Fibroblast of villous mesenchyme (primary cell): ENCODE measurements at regions not wholly inside any gene's neighbourhood (a gene's known extent, or its start where the extent isn't known, plus 50 kb on each side); places are given as distances from the start of the nearest gene placed in this dataset.

Experiments used
- DNase-seq: peaks from one replicate; pipeline ENCODE4 v3.0.0-alpha.2; 2010; ENCODE audit warnings: low read depth
- H3K4me3 ChIP-seq: 2 replicates; pipeline ENCODE4 v1.5.1; 2011; ENCODE audit warnings: low read depth, mild to moderate bottlenecking, low read length
- CTCF ChIP-seq: IDR thresholded peaks from 2 replicates; pipeline ENCODE4 v1.5.1; 2012; ENCODE audit warnings: low read depth, mild to moderate bottlenecking, low read length; ENCODE audit not compliant: insufficient read depth

- no peak for TF ChIP-seq CTCF
- no peak overlapping the region for H3K4me3 ChIP-seq
- peak; percentile 38 for DNase-seq
Measured at GRCh38 chr1:178645808-178646200, 79.2 kb upstream of the RALGPS2 start.

DNA sequence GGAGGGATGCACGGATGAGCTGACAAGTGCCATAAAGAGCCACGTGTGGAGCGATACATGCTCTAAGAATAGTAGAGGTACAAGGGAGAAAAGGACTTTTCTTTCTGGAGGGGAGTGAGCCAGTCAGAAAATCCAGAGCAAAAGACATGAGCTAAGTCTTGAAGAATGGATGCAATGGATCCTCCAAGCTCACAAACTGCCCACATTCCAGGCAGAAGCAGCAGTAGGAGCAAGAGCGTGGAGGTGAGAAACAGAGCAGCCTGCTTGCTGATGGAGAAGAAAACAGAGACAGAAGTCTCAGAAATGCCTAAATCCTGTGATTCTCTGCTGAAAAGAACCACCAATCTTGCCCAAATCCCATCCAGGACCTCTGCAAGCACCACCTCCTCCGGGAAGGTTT lies 78.2 kb upstream of the RALGPS2 start:
- TF ChIP-seq CTCF, result no peak
- DNase-seq, result no peak
- no peak overlapping the region for H3K4me3 ChIP-seq

DNA sequence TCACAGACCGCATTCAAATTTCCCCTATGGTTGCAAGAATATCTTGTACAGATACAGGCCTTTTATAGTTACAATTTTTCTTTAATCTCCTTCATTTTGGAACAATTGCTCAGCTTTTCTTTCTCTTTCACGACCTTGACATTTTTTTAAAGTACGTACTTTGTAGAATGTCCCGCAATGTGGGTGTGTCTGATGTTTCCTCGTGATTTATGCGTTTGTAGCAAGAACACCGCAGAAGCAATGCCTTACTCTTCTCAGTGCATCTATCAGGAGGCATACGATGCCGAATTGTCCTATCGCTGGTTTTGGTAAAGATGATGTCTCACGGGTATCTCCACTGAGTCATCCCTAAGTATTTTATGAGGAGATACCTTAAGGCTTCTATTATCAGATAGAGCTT lies 76.9 kb upstream of the RALGPS2 start:
- no peak for TF ChIP-seq CTCF
- H3K4me3 ChIP-seq, result no peak overlapping the region
- no peak for DNase-seq

DNA sequence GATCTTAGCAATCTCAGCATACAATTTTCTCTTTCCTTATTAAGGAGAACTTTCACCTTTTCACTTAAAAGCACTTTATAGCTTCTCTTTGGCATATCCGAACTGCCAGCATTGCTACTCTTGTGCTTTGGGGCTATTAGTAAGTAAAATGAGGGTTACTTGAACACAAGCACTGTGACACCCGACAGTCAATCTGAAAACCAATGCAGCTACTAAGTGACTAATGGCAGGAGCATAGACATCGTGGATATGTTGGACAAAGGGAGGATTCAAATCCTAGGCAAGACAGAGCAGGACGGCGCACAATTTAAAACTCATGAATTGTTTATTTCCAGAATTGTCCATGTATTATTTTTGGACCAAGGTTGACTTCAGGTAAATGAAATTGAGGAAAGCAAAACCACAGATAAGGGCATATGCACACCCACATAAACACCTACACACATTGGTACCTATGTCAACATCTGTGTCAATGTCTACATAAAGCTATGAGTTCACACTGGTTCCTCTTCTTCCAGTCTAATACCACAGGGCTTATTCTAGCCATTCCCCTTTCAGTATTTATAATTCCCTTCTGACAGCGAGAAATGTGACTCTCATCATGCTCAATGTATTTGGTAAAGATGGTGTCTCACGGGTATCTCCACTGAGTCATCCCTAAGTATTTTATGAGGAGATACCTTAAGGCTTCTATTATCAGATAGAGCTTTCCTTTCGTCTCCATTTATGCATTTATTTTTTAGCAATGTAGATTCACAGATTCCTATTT lies 75.3 kb upstream of the RALGPS2 start:
- no peak for TF ChIP-seq CTCF
- H3K4me3 ChIP-seq, result no peak overlapping the region
- DNase-seq, result peak; percentile 72

DNA sequence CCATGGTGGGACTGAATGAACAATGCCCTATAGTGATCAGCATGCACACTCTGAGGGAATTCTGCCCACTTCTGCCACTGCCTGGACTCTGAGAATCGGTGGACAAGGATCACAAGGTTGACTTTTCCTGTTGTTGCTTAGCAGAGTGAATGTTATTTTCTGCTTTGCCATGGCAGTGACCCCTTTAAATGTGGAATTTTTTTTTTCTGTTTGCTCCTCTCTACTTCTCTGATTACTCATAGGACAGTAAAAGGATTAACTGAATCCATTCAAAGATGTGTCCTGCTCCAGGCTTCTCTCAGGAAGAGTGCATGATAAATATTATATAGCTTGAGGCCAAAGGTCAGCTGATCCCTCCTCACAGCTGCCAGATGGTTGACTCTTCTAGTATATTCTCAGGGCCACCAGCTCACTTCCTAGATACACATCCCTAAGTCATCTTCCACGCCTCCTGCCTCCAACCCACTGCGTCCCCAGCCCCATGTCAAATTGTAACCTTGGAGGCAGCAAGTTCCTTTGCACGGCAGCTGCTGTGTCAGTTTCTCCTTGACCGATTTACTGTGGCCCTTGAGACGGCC lies 74.0 kb upstream of the RALGPS2 start:
- TF ChIP-seq CTCF, result no peak

GRCh38 chr1:178651742-178652141 lies 73.3 kb upstream of the RALGPS2 start:
- no peak for TF ChIP-seq CTCF
- DNase-seq, result peak; percentile 96
- no peak overlapping the region for H3K4me3 ChIP-seq

More for the DNA sequence above, 74.0 kb upstream of the RALGPS2 start:
- DNase-seq, result peak; percentile 96
- H3K4me3 ChIP-seq, result no peak overlapping the region
